ENCODE measurements at regions not wholly inside any gene's neighbourhood (a gene's known extent, or its start where the extent isn't known, plus 50 kb on each side); places are given as distances from the start of the nearest gene placed in this dataset.
A peak's percentile ranks its signal among the peaks of the same experiment; 100 is the strongest.
"Not testable (repeated sequence)": the region's sequence is repeated elsewhere in the genome, so short reads cannot be mapped to it uniquely, and the experiment has no call there.

- Histone ChIP-seq H3K27me3 (ENCODE audit: low read length) (no peaks in the 10 kb centered on the region), H3K9ac (ENCODE audit: low read length) (no peak overlapping the region), H3K36me3 (ENCODE audit: low read depth, low read length) (no peaks in the 10 kb centered on the region), H3K27ac (ENCODE audit: low read length) (no peak overlapping the region), H3K9me2 (replicated peaks; ENCODE audit: low read length) (no peaks in the 10 kb centered on the region), H3K9me3 (ENCODE audit: low read length) (no peaks in the 10 kb centered on the region), H3K4me1 (ENCODE audit: insufficient read depth, low read length) (peaks cover 11% of the 10 kb centered on the region), H3F3A (ENCODE audit: low read length, unreplicated experiment) (no peaks in the 10 kb centered on the region), H4K20me1 (ENCODE audit: low read length) (no peaks in the 10 kb centered on the region), H3K79me2 (ENCODE audit: low read length) (no peaks in the 10 kb centered on the region), H2AFZ (ENCODE audit: low read length) (no peak overlapping the region), H3K4me2 (ENCODE audit: low read length) (no peak overlapping the region), H3K4me3 (ENCODE audit: low read length) (no peak overlapping the region)
- no TSS peak for BruUV-seq (replicated peaks)
- DNase-seq (no peak), ATAC-seq (no peak)
- intact Hi-C loops (cut with micrococcal nuclease), result no loop called here
- no peak for TF ChIP-seq EZH2 (IDR thresholded peaks at IDR 0.05; ENCODE audit: low read length, unreplicated experiment)
- TF ChIP-seq, protein P1, sequence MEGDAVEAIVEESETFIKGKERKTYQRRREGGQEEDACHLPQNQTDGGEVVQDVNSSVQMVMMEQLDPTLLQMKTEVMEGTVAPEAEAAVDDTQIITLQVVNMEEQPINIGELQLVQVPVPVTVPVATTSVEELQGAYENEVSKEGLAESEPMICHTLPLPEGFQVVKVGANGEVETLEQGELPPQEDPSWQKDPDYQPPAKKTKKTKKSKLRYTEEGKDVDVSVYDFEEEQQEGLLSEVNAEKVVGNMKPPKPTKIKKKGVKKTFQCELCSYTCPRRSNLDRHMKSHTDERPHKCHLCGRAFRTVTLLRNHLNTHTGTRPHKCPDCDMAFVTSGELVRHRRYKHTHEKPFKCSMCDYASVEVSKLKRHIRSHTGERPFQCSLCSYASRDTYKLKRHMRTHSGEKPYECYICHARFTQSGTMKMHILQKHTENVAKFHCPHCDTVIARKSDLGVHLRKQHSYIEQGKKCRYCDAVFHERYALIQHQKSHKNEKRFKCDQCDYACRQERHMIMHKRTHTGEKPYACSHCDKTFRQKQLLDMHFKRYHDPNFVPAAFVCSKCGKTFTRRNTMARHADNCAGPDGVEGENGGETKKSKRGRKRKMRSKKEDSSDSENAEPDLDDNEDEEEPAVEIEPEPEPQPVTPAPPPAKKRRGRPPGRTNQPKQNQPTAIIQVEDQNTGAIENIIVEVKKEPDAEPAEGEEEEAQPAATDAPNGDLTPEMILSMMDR (conservative IDR thresholded peaks at IDR 0.05; ENCODE audit: low read depth, low read length), result peak; percentile 40
- ChIA-PET CTCF (no interaction called here), POLR2A (ENCODE audit: unreplicated experiment) (no interaction called here)
Measured at GRCh38 chr2:116819355-116819754, 995.1 kb upstream of the DDX18 start.

DNA sequence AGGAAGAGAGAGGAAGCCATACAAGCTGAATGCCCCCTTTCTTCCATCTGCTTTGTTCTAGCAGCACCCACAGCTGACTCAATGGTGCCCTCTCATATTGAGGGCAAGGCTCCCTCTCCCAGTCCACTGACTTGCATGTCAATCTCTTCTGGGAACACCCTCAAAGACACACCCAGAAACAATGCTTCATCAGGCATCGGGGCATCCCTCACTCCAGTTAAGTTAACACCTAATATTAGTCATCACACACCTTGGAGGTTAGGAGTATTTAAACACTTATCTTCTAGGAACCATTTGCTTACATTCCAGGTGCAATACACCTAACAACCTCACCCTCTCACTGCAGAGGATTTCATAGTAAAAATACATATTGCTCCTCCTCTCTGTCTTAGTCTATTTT is 993.5 kb upstream of the DDX18 start:
- H2AFZ ChIP-seq (ENCODE audit: low read length), result no peak overlapping the region
- peaks cover 8% of the 10 kb centered on the region for H3K4me1 ChIP-seq (ENCODE audit: insufficient read depth, low read length)
- no peaks in the 10 kb centered on the region for H3K9me3 ChIP-seq (ENCODE audit: low read length)
- no peak overlapping the region for H3K4me2 ChIP-seq (ENCODE audit: low read length)
- intact Hi-C loops (cut with micrococcal nuclease), result no loop called here
- TF ChIP-seq EZH2phosphoT487 (IDR thresholded peaks at IDR 0.05; ENCODE audit: borderline replicate concordance, low read length) (no peak), EZH2 (IDR thresholded peaks at IDR 0.05; ENCODE audit: low read length, unreplicated experiment) (no peak)
- TF ChIP-seq, protein P1 (conservative IDR thresholded peaks at IDR 0.05; ENCODE audit: low read depth, low read length), result no peak
- POLR2A ChIA-PET (ENCODE audit: unreplicated experiment), result no interaction called here
- ATAC-seq, result no peak
- H3F3A ChIP-seq (ENCODE audit: low read length, unreplicated experiment), result no peaks in the 10 kb centered on the region
- no peak overlapping the region for H3K27ac ChIP-seq (ENCODE audit: low read length)
- BruUV-seq (replicated peaks), result no TSS peak
- no peak overlapping the region for H3K4me3 ChIP-seq (ENCODE audit: low read length)
- DNase-seq, result no peak
- H4K20me1 ChIP-seq (ENCODE audit: low read length), result no peaks in the 10 kb centered on the region
- H3K9ac ChIP-seq (ENCODE audit: low read length), result no peak overlapping the region
- H3K36me3 ChIP-seq (ENCODE audit: low read depth, low read length), result no peaks in the 10 kb centered on the region
- H3K79me2 ChIP-seq (ENCODE audit: low read length), result no peaks in the 10 kb centered on the region
- no peaks in the 10 kb centered on the region for H3K27me3 ChIP-seq (ENCODE audit: low read length)
- CTCF ChIA-PET, result no interaction called here
- no peaks in the 10 kb centered on the region for H3K9me2 ChIP-seq (replicated peaks; ENCODE audit: low read length)

DNA sequence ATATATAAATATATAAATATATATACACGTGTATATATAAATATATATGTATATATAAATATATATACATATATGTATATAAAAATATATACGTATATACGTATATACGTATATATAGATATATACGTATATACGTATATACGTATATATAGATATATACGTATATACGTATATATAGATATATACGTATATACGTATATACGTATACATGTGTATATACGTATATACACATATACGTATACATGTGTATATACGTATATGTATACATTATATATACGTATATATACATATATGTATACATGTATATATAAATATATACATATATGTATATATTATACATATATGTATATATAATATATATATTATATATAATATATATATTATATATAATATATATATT is 984.9 kb upstream of the DDX18 start:
- ATAC-seq; H3K4me2 ChIP-seq (ENCODE audit: low read length); H3K9ac ChIP-seq (ENCODE audit: low read length); H3K4me3 ChIP-seq (ENCODE audit: low read length); H3K27ac ChIP-seq (ENCODE audit: low read length); POLR2A ChIA-PET (ENCODE audit: unreplicated experiment); H3K36me3 ChIP-seq (ENCODE audit: low read depth, low read length); H3K9me3 ChIP-seq (ENCODE audit: low read length); H2AFZ ChIP-seq (ENCODE audit: low read length); BruUV-seq (replicated peaks); CTCF ChIA-PET; H3K9me2 ChIP-seq (replicated peaks; ENCODE audit: low read length); H3K79me2 ChIP-seq (ENCODE audit: low read length); DNase-seq; intact Hi-C loops (cut with micrococcal nuclease); H3F3A ChIP-seq (ENCODE audit: low read length, unreplicated experiment); H4K20me1 ChIP-seq (ENCODE audit: low read length); H3K27me3 ChIP-seq (ENCODE audit: low read length): not testable (repeated sequence)
- peaks cover 16% of the 10 kb centered on the region for H3K4me1 ChIP-seq (ENCODE audit: insufficient read depth, low read length)

All from PC-3 (cell line).